GM23338 (cell line): ENCODE measurements at regions not wholly inside any gene's neighbourhood (a gene's known extent, or its start where the extent isn't known, plus 50 kb on each side); places are given as distances from the start of the nearest gene placed in this dataset.

Experiments used
- CREB1 ChIP-seq: fragments of 250-450 bp; sonication (Bioruptor Pico); IDR thresholded peaks from 2 replicates; pipeline ENCODE4 v1.5.0; 2020; ENCODE audit warnings: low read depth, mild to moderate bottlenecking, moderate library complexity
- EZH2 ChIP-seq: fragments of 200-600 bp; sonication (generic); IDR thresholded peaks from one replicate; pipeline ENCODE4 v1.8.0; 2017; ENCODE audit warnings: antibody characterized with exemption, mild to moderate bottlenecking, low read depth; ENCODE audit not compliant: unreplicated experiment
- EZH2phosphoT487 ChIP-seq: fragments of 200-600 bp; sonication (generic); IDR thresholded peaks from one replicate; pipeline ENCODE4 v1.8.1; 2018; ENCODE audit warnings: antibody characterized with exemption; ENCODE audit not compliant: unreplicated experiment
- JUNB ChIP-seq: IDR thresholded peaks from one replicate; pipeline ENCODE4 v1.6.1; 2016; ENCODE audit warnings: antibody characterized with exemption; ENCODE audit not compliant: unreplicated experiment
- NANOG ChIP-seq: IDR thresholded peaks from 2 replicates; pipeline ENCODE4 v1.6.1; 2016; ENCODE audit warnings: antibody characterized with exemption, borderline replicate concordance
- POLR2AphosphoS5 ChIP-seq: IDR thresholded peaks from 2 replicates; pipeline ENCODE4 v1.6.1; 2016; ENCODE audit warnings: antibody characterized with exemption, low read depth
- ZNF114 ChIP-seq: fragments of 250-450 bp; sonication (Bioruptor Pico); IDR thresholded peaks from 2 replicates; pipeline ENCODE4 v1.5.0; 2020; ENCODE audit warnings: mild to moderate bottlenecking, moderate library complexity
- ZNF331 ChIP-seq: fragments of 250-450 bp; sonication (Bioruptor Pico); IDR thresholded peaks from 2 replicates; pipeline ENCODE4 v1.5.0; 2020; ENCODE audit warnings: low read depth, mild to moderate bottlenecking, moderate library complexity
- TF ChIP-seq, protein P1 (sequence below), 2 experiments: fragments of 200-600 bp in 1 of 2; sonication (generic) in 1 of 2; conservative IDR thresholded peaks; 2 replicates each; pipeline versions ENCODE4 v1.5.1 to v1.6.1; 2016 to 2017; ENCODE audit warnings: antibody characterized with exemption in 2 of 2, low read depth in 2 of 2, mild to moderate bottlenecking in 2 of 2, moderate library complexity in 1 of 2
- TF ChIP-seq, protein P2 (sequence below): IDR thresholded peaks from 2 replicates; pipeline ENCODE4 v1.6.1; 2016; ENCODE audit warnings: antibody characterized with exemption
- TF ChIP-seq, protein P3 (sequence below): IDR thresholded peaks from one replicate; pipeline ENCODE4 v1.6.1; 2018; ENCODE audit warnings: antibody characterized with exemption; ENCODE audit not compliant: unreplicated experiment
- TF ChIP-seq, protein P4 (sequence below): fragments of 250-450 bp; sonication (Bioruptor Pico); IDR thresholded peaks from 2 replicates; pipeline ENCODE4 v1.5.0; 2020; ENCODE audit warnings: mild to moderate bottlenecking, moderate library complexity

DNA sequence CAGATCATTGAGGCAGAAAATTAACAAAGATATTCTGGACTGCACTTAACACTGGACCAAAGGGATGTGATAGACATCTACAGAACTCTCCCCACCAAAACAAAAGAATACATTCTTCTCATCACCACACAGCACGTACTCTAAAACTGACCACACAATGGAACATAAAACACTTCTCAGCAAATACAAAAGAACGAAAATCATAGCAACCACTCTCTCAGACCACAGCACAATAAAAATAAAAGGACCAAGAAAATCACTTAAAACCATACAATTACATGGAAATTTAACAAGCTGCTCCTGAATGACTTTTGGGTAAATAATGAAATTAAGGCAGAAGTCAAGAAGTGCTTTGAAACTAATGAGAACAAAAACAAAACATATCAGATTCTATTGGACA lies 254.0 kb upstream of the STXBP6 start:
- TF ChIP-seq, protein P1, sequence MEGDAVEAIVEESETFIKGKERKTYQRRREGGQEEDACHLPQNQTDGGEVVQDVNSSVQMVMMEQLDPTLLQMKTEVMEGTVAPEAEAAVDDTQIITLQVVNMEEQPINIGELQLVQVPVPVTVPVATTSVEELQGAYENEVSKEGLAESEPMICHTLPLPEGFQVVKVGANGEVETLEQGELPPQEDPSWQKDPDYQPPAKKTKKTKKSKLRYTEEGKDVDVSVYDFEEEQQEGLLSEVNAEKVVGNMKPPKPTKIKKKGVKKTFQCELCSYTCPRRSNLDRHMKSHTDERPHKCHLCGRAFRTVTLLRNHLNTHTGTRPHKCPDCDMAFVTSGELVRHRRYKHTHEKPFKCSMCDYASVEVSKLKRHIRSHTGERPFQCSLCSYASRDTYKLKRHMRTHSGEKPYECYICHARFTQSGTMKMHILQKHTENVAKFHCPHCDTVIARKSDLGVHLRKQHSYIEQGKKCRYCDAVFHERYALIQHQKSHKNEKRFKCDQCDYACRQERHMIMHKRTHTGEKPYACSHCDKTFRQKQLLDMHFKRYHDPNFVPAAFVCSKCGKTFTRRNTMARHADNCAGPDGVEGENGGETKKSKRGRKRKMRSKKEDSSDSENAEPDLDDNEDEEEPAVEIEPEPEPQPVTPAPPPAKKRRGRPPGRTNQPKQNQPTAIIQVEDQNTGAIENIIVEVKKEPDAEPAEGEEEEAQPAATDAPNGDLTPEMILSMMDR (conservative IDR thresholded peaks at IDR 0.05; ENCODE audit: low read depth in 2 of 2), result no peak
- no peak for TF ChIP-seq JUNB
- TF ChIP-seq POLR2AphosphoS5, result no peak
- no peak for TF ChIP-seq EZH2
- no peak for TF ChIP-seq EZH2phosphoT487
- TF ChIP-seq, protein P2, sequence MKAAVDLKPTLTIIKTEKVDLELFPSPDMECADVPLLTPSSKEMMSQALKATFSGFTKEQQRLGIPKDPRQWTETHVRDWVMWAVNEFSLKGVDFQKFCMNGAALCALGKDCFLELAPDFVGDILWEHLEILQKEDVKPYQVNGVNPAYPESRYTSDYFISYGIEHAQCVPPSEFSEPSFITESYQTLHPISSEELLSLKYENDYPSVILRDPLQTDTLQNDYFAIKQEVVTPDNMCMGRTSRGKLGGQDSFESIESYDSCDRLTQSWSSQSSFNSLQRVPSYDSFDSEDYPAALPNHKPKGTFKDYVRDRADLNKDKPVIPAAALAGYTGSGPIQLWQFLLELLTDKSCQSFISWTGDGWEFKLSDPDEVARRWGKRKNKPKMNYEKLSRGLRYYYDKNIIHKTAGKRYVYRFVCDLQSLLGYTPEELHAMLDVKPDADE, result no peak
- TF ChIP-seq, protein P3, sequence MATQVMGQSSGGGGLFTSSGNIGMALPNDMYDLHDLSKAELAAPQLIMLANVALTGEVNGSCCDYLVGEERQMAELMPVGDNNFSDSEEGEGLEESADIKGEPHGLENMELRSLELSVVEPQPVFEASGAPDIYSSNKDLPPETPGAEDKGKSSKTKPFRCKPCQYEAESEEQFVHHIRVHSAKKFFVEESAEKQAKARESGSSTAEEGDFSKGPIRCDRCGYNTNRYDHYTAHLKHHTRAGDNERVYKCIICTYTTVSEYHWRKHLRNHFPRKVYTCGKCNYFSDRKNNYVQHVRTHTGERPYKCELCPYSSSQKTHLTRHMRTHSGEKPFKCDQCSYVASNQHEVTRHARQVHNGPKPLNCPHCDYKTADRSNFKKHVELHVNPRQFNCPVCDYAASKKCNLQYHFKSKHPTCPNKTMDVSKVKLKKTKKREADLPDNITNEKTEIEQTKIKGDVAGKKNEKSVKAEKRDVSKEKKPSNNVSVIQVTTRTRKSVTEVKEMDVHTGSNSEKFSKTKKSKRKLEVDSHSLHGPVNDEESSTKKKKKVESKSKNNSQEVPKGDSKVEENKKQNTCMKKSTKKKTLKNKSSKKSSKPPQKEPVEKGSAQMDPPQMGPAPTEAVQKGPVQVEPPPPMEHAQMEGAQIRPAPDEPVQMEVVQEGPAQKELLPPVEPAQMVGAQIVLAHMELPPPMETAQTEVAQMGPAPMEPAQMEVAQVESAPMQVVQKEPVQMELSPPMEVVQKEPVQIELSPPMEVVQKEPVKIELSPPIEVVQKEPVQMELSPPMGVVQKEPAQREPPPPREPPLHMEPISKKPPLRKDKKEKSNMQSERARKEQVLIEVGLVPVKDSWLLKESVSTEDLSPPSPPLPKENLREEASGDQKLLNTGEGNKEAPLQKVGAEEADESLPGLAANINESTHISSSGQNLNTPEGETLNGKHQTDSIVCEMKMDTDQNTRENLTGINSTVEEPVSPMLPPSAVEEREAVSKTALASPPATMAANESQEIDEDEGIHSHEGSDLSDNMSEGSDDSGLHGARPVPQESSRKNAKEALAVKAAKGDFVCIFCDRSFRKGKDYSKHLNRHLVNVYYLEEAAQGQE, result no peak
- no peak for TF ChIP-seq ZNF114 (CRISPR knock-in tag)
- TF ChIP-seq, protein P4, sequence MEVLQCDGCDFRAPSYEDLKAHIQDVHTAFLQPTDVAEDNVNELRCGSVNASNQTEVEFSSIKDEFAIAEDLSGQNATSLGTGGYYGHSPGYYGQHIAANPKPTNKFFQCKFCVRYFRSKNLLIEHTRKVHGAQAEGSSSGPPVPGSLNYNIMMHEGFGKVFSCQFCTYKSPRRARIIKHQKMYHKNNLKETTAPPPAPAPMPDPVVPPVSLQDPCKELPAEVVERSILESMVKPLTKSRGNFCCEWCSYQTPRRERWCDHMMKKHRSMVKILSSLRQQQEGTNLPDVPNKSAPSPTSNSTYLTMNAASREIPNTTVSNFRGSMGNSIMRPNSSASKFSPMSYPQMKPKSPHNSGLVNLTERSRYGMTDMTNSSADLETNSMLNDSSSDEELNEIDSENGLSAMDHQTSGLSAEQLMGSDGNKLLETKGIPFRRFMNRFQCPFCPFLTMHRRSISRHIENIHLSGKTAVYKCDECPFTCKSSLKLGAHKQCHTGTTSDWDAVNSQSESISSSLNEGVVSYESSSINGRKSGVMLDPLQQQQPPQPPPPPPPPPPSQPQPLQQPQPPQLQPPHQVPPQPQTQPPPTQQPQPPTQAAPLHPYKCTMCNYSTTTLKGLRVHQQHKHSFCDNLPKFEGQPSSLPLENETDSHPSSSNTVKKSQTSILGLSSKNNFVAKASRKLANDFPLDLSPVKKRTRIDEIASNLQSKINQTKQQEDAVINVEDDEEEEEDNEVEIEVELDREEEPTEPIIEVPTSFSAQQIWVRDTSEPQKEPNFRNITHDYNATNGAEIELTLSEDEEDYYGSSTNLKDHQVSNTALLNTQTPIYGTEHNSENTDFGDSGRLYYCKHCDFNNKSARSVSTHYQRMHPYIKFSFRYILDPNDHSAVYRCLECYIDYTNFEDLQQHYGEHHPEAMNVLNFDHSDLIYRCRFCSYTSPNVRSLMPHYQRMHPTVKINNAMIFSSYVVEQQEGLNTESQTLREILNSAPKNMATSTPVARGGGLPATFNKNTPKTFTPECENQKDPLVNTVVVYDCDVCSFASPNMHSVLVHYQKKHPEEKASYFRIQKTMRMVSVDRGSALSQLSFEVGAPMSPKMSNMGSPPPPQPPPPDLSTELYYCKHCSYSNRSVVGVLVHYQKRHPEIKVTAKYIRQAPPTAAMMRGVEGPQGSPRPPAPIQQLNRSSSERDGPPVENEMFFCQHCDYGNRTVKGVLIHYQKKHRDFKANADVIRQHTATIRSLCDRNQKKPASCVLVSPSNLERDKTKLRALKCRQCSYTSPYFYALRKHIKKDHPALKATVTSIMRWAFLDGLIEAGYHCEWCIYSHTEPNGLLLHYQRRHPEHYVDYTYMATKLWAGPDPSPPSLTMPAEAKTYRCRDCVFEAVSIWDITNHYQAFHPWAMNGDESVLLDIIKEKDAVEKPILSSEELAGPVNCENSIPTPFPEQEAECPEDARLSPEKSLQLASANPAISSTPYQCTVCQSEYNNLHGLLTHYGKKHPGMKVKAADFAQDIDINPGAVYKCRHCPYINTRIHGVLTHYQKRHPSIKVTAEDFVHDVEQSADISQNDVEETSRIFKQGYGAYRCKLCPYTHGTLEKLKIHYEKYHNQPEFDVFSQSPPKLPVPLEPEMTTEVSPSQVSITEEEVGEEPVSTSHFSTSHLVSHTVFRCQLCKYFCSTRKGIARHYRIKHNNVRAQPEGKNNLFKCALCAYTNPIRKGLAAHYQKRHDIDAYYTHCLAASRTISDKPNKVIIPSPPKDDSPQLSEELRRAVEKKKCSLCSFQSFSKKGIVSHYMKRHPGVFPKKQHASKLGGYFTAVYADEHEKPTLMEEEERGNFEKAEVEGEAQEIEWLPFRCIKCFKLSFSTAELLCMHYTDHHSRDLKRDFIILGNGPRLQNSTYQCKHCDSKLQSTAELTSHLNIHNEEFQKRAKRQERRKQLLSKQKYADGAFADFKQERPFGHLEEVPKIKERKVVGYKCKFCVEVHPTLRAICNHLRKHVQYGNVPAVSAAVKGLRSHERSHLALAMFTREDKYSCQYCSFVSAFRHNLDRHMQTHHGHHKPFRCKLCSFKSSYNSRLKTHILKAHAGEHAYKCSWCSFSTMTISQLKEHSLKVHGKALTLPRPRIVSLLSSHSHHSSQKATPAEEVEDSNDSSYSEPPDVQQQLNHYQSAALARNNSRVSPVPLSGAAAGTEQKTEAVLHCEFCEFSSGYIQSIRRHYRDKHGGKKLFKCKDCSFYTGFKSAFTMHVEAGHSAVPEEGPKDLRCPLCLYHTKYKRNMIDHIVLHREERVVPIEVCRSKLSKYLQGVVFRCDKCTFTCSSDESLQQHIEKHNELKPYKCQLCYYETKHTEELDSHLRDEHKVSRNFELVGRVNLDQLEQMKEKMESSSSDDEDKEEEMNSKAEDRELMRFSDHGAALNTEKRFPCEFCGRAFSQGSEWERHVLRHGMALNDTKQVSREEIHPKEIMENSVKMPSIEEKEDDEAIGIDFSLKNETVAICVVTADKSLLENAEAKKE (CRISPR knock-in tag), result no peak
- no peak for TF ChIP-seq CREB1
- no peak for TF ChIP-seq NANOG
- TF ChIP-seq ZNF331, result no peak
